SIG-M5 treated with dmso at 0.1 percent for 504 hours (cell line): ENCODE measurements at regions not wholly inside any gene's neighbourhood (a gene's known extent, or its start where the extent isn't known, plus 50 kb on each side); places are given as distances from the start of the nearest gene placed in this dataset.
A peak's percentile ranks its signal among the peaks of the same experiment; 100 is the strongest.
"Not testable (repeated sequence)": the region's sequence is repeated elsewhere in the genome, so short reads cannot be mapped to it uniquely, and the experiment has no call there.

Experiments
- DNase-seq: peaks from one replicate; lab custom pipeline; 2025; ENCODE audit not compliant: unreplicated experiment; lab: John Stamatoyannopoulos, UW

- no peak for DNase-seq
Measured at GRCh38 chr2:128591861-128592822, 273.5 kb upstream of the HS6ST1 start.

- no peak for DNase-seq
Measured at GRCh38 chr2:128593518-128593878, 274.8 kb upstream of the HS6ST1 start.

- DNase-seq = no peak
Measured at GRCh38 chr2:128593879-128594650, 275.4 kb upstream of the HS6ST1 start.

GRCh38 chr2:128594651-128594910 lies 275.9 kb upstream of the HS6ST1 start:
- DNase-seq = no peak

GRCh38 chr2:128594953-128595677 lies 276.4 kb upstream of the HS6ST1 start:
- peak; percentile 19 for DNase-seq

- no peak for DNase-seq
Measured at GRCh38 chr2:128595763-128596395, 277.2 kb upstream of the HS6ST1 start.

GRCh38 chr2:128596396-128597120 lies 277.9 kb upstream of the HS6ST1 start:
- DNase-seq = no peak

GRCh38 chr2:128597121-128597762 lies 278.6 kb upstream of the HS6ST1 start:
- DNase-seq = no peak

GRCh38 chr2:128598260-128598659 lies 279.6 kb upstream of the HS6ST1 start:
- DNase-seq = not testable (repeated sequence)

GRCh38 chr2:128598862-128599441 lies 280.3 kb upstream of the HS6ST1 start:
- no peak for DNase-seq

- no peak for DNase-seq
Measured at GRCh38 chr2:128599700-128600099, 281.0 kb upstream of the HS6ST1 start.

- no peak for DNase-seq
Measured at GRCh38 chr2:128600581-128601297, 282.1 kb upstream of the HS6ST1 start.

- no peak for DNase-seq
Measured at GRCh38 chr2:128601298-128602037, 282.8 kb upstream of the HS6ST1 start.

GRCh38 chr2:128602038-128602698 lies 283.5 kb upstream of the HS6ST1 start:
- no peak for DNase-seq

- DNase-seq = no peak
Measured at GRCh38 chr2:128602699-128603101, 284.0 kb upstream of the HS6ST1 start.

- no peak for DNase-seq
Measured at GRCh38 chr2:128603411-128603924, 284.8 kb upstream of the HS6ST1 start.

- DNase-seq = no peak
Measured at GRCh38 chr2:128604045-128604444, 285.4 kb upstream of the HS6ST1 start.

- not testable (repeated sequence) for DNase-seq
Measured at GRCh38 chr2:128604581-128604980, 285.9 kb upstream of the HS6ST1 start.
